ENCODE measurements at regions not wholly inside any gene's neighbourhood (a gene's known extent, or its start where the extent isn't known, plus 50 kb on each side); places are given as distances from the start of the nearest gene placed in this dataset.

GRCh38 chr18:10371165-10371564 is 83.3 kb upstream of the APCDD1 start:
- DNase-seq (ENCODE audit: low read depth) = no peak
- Mint-ChIP-seq H3K4me3 (ENCODE audit: unreplicated experiment) (no peak overlapping the region), H3K27ac (ENCODE audit: unreplicated experiment) (no peak overlapping the region), H3K9me3 (ENCODE audit: unreplicated experiment) (no peaks in the 10 kb centered on the region), H3K4me1 (ENCODE audit: low read depth, unreplicated experiment) (peaks cover 6% of the 10 kb centered on the region), H3K27me3 (ENCODE audit: low read depth, unreplicated experiment) (peaks cover 30% of the 10 kb centered on the region), H3K36me3 (ENCODE audit: low read depth, unreplicated experiment) (no peaks in the 10 kb centered on the region)
- no peak for FAIRE-seq
- Histone ChIP-seq H2AFZ (ENCODE audit: low read depth, low read length) (no peak overlapping the region), H3K4me1 (ENCODE audit: insufficient read depth, low read length) (no peaks in the 10 kb centered on the region), H3K4me2 (ENCODE audit: low read length) (no peak overlapping the region), H3K9me3 (ENCODE audit: insufficient read depth, low read depth, low read length) (no peaks in the 10 kb centered on the region), H3K4me3 (ENCODE audit: insufficient read depth, low read depth, low read length) (no peak overlapping the region), H3K27me3 (ENCODE audit: insufficient read depth, low read length) (no peaks in the 10 kb centered on the region), H3K36me3 (ENCODE audit: insufficient read depth, low read length) (no peaks in the 10 kb centered on the region), H3K9ac (ENCODE audit: low read length) (no peak overlapping the region), H3K27ac (ENCODE audit: low read depth, low read length) (no peak overlapping the region), H3K79me2 (ENCODE audit: insufficient read depth, low read length) (no peaks in the 10 kb centered on the region), H4K20me1 (ENCODE audit: insufficient read depth, low read length) (no peaks in the 10 kb centered on the region)
- TF ChIP-seq EZH2 (IDR thresholded peaks at IDR 0.05; ENCODE audit: insufficient read depth, low read length) = no peak
- no peak for TF ChIP-seq CTCF (IDR thresholded peaks at IDR 0.05; ENCODE audit: insufficient read depth, low read depth, low read length)

- H4K20me1 ChIP-seq (ENCODE audit: insufficient read depth, low read length) = no peaks in the 10 kb centered on the region
- no peak for DNase-seq (ENCODE audit: low read depth)
- no peak overlapping the region for H3K27ac Mint-ChIP-seq (ENCODE audit: unreplicated experiment)
- H3K9ac ChIP-seq (ENCODE audit: low read length) = no peak overlapping the region
- no peaks in the 10 kb centered on the region for H3K36me3 Mint-ChIP-seq (ENCODE audit: low read depth, unreplicated experiment)
- peaks cover 27% of the 10 kb centered on the region for H3K4me1 ChIP-seq (ENCODE audit: insufficient read depth, low read length)
- FAIRE-seq = no peak
- peaks cover 23% of the 10 kb centered on the region for H3K4me1 Mint-ChIP-seq (ENCODE audit: low read depth, unreplicated experiment)
- no peaks in the 10 kb centered on the region for H3K9me3 Mint-ChIP-seq (ENCODE audit: unreplicated experiment)
- H3K9me3 ChIP-seq (ENCODE audit: insufficient read depth, low read depth, low read length) = no peaks in the 10 kb centered on the region
- no peak overlapping the region for H3K4me3 Mint-ChIP-seq (ENCODE audit: unreplicated experiment)
- no peaks in the 10 kb centered on the region for H3K36me3 ChIP-seq (ENCODE audit: insufficient read depth, low read length)
- TF ChIP-seq EZH2 (IDR thresholded peaks at IDR 0.05; ENCODE audit: insufficient read depth, low read length) (no peak), CTCF (IDR thresholded peaks at IDR 0.05; ENCODE audit: insufficient read depth, low read depth, low read length) (no peak)
- no peaks in the 10 kb centered on the region for H3K79me2 ChIP-seq (ENCODE audit: insufficient read depth, low read length)
- H3K4me3 ChIP-seq (ENCODE audit: insufficient read depth, low read depth, low read length) = no peak overlapping the region
- H3K27ac ChIP-seq (ENCODE audit: low read depth, low read length) = no peak overlapping the region
- peak overlapping the region; percentile 32 for H2AFZ ChIP-seq (ENCODE audit: low read depth, low read length)
- no peaks in the 10 kb centered on the region for H3K27me3 ChIP-seq (ENCODE audit: insufficient read depth, low read length)
- no peak overlapping the region for H3K4me2 ChIP-seq (ENCODE audit: low read length)
- peaks cover 25% of the 10 kb centered on the region for H3K27me3 Mint-ChIP-seq (ENCODE audit: low read depth, unreplicated experiment)
These were observed 80.2 kb upstream of the APCDD1 start for GRCh38 chr18:10374195-10374594.

GRCh38 chr18:10374636-10375293 is 79.7 kb upstream of the APCDD1 start:
- FAIRE-seq (peak; percentile 43), DNase-seq (ENCODE audit: low read depth) (no peak)
- Histone ChIP-seq H2AFZ (ENCODE audit: low read depth, low read length) (peak overlapping the region; percentile 32), H3K4me3 (ENCODE audit: insufficient read depth, low read depth, low read length) (no peak overlapping the region), H3K4me2 (ENCODE audit: low read length) (peak overlapping the region; percentile 19), H3K79me2 (ENCODE audit: insufficient read depth, low read length) (no peaks in the 10 kb centered on the region), H3K36me3 (ENCODE audit: insufficient read depth, low read length) (no peaks in the 10 kb centered on the region), H3K9me3 (ENCODE audit: insufficient read depth, low read depth, low read length) (no peaks in the 10 kb centered on the region), H3K9ac (ENCODE audit: low read length) (no peak overlapping the region), H3K4me1 (ENCODE audit: insufficient read depth, low read length) (peaks cover 30% of the 10 kb centered on the region), H3K27ac (ENCODE audit: low read depth, low read length) (no peak overlapping the region), H4K20me1 (ENCODE audit: insufficient read depth, low read length) (no peaks in the 10 kb centered on the region), H3K27me3 (ENCODE audit: insufficient read depth, low read length) (no peaks in the 10 kb centered on the region)
- H3K27me3 Mint-ChIP-seq (ENCODE audit: low read depth, unreplicated experiment) = peaks cover 21% of the 10 kb centered on the region
- no peaks in the 10 kb centered on the region for H3K36me3 Mint-ChIP-seq (ENCODE audit: low read depth, unreplicated experiment)
- no peak overlapping the region for H3K4me3 Mint-ChIP-seq (ENCODE audit: unreplicated experiment)
- H3K9me3 Mint-ChIP-seq (ENCODE audit: unreplicated experiment) = no peaks in the 10 kb centered on the region
- no peak for TF ChIP-seq EZH2 (IDR thresholded peaks at IDR 0.05; ENCODE audit: insufficient read depth, low read length)
- TF ChIP-seq CTCF (IDR thresholded peaks at IDR 0.05; ENCODE audit: insufficient read depth, low read depth, low read length) = no peak
- no peak overlapping the region for H3K27ac Mint-ChIP-seq (ENCODE audit: unreplicated experiment)
- H3K4me1 Mint-ChIP-seq (ENCODE audit: low read depth, unreplicated experiment) = peaks cover 22% of the 10 kb centered on the region

Data from astrocyte (in vitro differentiated cells and primary cell).